HG03159 (cell line): ENCODE measurements at regions not wholly inside any gene's neighbourhood (a gene's known extent, or its start where the extent isn't known, plus 50 kb on each side); places are given as distances from the start of the nearest gene placed in this dataset.
"Not testable (repeated sequence)": the region's sequence is repeated elsewhere in the genome, so short reads cannot be mapped to it uniquely, and the experiment has no call there.

Experiments used
- ATAC-seq: cut with Tn5 transposase; IDR thresholded peaks from one replicate; pipeline ENCODE4 v1.9.1; 2021; ENCODE audit warnings: mild to moderate bottlenecking, moderate library complexity; ENCODE audit not compliant: unreplicated experiment

- ATAC-seq, result no peak
These were observed 272.3 kb upstream of the AMIGO2 start for GRCh38 chr12:47352067-47352466.

DNA sequence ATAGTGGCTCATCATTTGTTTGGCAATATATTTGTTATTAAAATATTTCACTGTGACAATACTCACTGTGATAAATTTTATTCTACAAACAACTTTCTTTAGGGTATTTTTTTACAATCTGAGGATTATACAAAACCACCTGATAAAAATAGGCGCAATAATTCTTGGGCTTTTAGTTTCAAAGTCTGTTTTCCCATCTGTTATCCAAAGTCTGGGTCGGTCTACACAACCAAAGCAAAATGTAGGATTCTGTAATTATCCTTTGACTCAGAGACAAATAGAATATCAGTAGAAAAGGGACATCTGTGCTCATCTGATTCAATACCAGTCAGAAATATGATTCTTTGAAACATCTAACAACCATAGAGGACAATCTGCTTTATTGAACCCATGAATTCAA is 271.8 kb upstream of the AMIGO2 start:
- ATAC-seq, result no peak

- ATAC-seq, result no peak
These were observed 270.3 kb upstream of the AMIGO2 start for GRCh38 chr12:47350062-47350408.

- ATAC-seq, result no peak
These were observed 269.6 kb upstream of the AMIGO2 start for GRCh38 chr12:47349137-47350061.

- ATAC-seq, result no peak
These were observed 268.4 kb upstream of the AMIGO2 start for GRCh38 chr12:47348206-47348605.

- ATAC-seq, result no peak
These were observed 266.7 kb upstream of the AMIGO2 start for GRCh38 chr12:47346251-47347019.

DNA sequence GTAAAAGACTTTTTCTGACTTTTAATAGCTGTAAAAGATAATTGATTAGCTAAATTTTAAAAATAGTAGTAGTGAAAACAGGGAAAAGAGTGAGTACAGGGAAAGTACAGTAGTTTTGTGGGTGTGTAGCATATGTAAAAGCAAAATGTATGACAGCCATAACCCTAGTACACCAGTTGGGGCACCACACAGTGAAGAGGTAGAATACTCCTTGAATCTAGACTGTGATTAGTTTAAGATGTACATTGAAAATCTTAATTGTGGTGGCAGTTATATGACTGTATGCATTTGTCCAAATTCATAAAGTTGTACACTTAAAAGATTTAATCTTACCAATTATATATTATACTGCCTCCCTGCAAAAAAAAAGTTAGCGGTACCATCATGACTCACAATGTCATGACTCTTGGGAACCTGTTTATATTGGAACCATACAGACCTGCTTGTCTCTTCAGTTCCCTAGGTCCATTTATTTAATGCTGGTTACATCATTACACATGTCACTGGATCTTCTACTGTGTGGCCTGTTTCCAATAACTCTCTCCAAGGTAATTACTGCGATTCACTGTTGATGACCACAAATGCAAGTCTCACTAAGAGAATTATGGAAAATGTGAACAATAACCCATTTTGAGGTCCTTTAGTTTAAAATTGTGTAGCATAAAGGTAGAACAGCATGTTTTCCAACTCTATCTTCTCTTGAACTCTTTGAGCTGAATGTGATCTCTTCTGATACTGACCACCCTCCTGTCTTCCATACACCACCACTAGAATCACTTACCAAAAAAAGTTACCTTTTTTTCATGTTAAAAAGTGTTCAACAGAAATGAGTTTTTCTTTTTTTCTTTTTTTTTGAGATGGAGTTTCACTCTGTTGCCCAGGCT is 264.2 kb upstream of the AMIGO2 start:
- no peak for ATAC-seq

DNA sequence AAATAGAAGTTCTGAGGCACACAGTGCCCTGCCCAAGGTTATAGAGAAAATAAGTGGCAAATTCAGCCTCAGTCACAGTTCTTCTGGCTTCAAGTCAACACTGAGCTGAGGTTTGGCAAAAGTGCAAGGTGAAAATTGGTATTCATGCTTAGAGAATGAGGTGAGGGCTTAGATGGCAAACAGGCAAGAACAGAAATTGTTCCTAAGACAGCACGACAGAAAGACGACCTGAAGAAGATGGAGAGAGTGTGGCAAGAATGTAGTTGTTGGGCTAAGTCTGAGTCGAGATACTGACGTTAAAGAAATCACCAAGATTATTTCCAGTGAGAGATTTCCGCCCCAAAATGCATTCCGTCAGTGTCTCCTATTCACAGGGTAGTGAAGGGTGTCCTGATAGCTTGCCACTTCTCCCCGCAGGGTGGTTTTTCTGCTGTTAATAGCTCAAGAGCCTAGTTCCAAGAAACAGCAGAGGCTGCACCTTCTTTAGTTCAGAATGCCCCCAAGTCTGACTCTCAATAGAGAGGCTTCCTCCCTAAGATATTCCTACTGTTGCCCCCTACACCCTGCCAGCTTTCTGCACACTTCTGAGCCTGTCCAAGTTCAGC is 260.8 kb upstream of the AMIGO2 start:
- no peak for ATAC-seq

- ATAC-seq, result no peak
These were observed 257.8 kb upstream of the AMIGO2 start for GRCh38 chr12:47337581-47337980.

DNA sequence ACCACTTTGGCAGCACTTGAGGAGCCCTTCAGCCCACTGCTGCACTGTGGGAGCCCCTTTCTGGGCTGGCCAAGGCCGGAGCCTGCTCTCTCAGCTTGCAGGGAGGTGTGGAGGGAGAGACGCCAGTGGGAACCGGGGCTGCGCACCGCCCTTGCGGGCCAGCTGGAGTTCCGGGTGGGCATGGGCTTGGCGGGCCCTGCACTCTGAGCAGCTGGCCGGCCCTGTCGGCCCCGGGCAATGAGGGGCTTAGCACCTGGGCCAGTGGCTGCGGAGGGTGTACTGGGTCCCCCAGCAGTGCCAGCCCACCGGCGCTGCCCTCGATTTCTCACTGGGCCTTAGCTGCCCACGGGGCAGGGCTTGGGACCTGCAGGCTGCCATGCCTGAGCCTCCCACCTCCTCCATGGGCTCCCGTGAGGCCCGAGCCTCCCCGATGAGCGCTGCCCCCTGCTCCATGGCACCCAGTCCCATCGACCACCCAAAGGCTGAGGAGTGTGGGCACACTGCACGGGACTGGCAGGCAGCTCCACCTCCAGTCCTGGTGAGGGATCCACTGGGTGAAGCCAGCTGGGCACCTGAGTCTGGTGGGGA is 253.6 kb upstream of the AMIGO2 start:
- ATAC-seq, result not testable (repeated sequence)

DNA sequence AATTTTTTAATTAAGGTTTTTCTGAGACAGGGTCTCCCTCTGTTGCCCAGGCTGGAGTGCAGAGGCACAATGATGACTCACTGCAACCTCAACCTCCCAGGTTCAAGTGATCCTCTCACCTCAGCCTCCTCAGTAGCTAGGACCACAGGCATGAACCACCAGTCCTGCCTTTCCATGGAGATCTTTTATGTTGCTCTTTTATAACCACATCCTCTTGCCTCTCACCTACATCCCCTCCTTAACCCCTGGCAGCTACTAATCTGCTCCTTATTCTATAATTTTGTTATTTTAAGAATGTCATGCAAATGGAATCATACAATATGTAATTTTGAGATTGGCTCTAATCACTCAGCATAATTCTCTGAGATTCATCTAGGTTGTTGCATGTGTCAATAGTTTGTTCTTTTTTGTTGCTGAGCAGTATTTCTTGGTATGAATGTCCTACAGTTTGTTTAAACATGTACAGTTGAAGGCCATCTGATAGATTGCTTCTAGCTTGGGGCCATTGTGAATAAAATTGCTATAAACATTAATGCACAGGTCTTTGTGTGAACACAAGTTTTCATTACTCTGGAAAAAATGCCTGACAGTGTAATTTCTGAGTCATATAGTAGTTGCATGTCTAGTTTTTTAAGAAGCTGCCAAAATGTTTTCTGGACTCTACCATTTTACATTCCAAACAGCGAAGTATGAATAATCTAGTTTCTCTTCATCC is 249.2 kb upstream of the AMIGO2 start:
- ATAC-seq, result no peak

DNA sequence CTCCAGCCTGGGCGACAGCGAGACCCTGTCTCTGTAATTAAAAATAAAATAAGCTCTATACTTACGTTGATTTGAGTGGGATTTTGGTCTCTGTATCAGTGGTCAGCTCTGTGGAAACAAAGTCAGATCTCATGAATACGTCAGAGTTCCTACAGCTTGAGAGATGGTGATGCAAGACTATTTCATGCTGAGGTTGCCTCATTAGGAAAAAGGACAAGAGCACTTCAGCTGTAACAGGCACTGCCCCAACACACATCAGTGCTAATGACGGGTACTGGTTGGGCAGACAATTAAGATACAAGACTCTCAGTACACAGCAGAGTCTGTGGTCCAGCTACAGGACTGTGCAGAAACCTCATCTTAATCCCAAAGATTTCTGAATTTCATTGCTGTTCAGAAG is 246.4 kb upstream of the AMIGO2 start:
- ATAC-seq, result no peak

DNA sequence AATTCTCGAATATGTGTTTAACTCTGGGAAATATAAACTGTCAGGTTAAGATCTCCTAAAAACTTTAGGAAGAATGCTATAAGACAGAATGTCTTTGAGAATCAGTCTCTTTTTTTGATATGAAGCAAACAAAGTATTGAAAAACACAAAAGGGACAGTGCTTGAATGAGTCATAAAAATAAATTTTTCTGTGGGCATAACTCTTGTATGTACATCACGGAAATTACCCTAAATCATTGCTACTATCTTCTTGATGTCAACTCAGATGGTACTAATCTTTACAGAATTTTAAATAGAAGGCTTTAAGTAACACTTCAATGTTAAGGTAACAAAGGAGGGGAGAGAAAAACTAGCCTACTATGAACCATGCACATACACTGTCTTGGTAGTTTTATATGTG is 244.0 kb upstream of the AMIGO2 start:
- no peak for ATAC-seq

DNA sequence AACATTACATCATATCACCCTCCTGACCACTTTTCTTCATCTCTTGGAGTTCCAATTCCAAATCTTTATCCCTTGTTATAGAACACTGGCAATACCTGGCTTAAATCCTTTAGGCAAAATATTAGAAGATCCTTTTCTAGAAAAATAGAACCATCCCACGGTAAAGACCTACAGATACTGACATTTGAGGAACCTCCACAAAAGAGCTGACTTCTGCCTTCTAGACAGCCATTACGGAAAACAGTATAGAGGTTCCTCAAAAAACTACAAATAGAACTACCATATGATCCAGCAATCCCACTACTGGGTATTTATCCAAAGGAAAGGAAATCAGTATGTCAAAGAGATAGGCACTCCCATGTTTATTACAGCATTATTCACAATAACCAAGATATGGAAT is 241.7 kb upstream of the AMIGO2 start:
- no peak for ATAC-seq

DNA sequence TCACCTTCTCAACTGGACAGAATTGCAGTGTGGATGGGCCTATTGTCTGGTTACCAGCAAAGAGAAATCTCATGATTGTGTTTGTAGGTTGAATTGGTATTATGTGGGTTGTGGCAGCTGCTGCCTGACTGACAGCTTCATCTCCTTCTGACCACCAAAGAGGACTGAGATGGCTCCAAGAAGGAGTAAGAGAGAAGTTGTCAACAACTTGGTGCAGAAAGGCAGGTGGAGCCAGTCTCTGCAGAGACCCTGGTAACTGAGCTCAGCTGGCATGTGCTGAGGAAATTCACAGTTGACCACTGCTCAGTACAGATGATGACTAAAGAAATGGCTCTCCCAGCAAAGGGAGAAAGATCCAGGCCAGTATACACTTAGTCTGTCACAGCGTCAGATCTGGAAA is 240.0 kb upstream of the AMIGO2 start:
- ATAC-seq, result no peak

GRCh38 chr12:47318963-47319362 is 239.2 kb upstream of the AMIGO2 start:
- ATAC-seq, result no peak

- ATAC-seq, result peak; percentile 52
These were observed 237.6 kb upstream of the AMIGO2 start for GRCh38 chr12:47317175-47317915.

GRCh38 chr12:47316609-47317049 is 236.9 kb upstream of the AMIGO2 start:
- no peak for ATAC-seq

- no peak for ATAC-seq
These were observed 235.2 kb upstream of the AMIGO2 start for GRCh38 chr12:47314996-47315395.
